Activated naive CD4-positive, alpha-beta T cell treated with anti-CD3 and anti-CD28 coated beads, Interleukin-2, amount 10 ng/mL, durations not matched to agents 7 days and 5 days (primary cell): ENCODE measurements at regions not wholly inside any gene's neighbourhood (a gene's known extent, or its start where the extent isn't known, plus 50 kb on each side); places are given as distances from the start of the nearest gene placed in this dataset.

Experiments
- CTCF ChIA-PET: fragments of 350-600 bp; sonication (Branson Sonifier 250); formaldehyde crosslinking; loops from one replicate; lab custom pipeline; 2021; ENCODE audit warnings: antibody characterized with exemption; lab: Charles Lee
- DNase-seq: peaks from one replicate; pipeline ENCODE4 v3.0.0-alpha.2; 2020
- H3K27ac Mint-ChIP-seq: one replicate; pipeline ENCODE4 v1.8.0; 2021; ENCODE audit warnings: mild to moderate bottlenecking, moderate library complexity, mixed read lengths
- H3K27me3 Mint-ChIP-seq: one replicate; pipeline ENCODE4 v1.8.0; 2021; ENCODE audit warnings: mild to moderate bottlenecking, mixed read lengths
- H3K36me3 Mint-ChIP-seq: one replicate; pipeline ENCODE4 v1.8.0; 2021; ENCODE audit warnings: mixed read lengths
- H3K4me1 Mint-ChIP-seq: one replicate; pipeline ENCODE4 v1.8.0; 2021; ENCODE audit warnings: mixed read lengths
- H3K4me3 Mint-ChIP-seq: one replicate; pipeline ENCODE4 v1.8.0; 2021; ENCODE audit warnings: mild to moderate bottlenecking, moderate library complexity, mixed read lengths
- H3K9me3 Mint-ChIP-seq: one replicate; pipeline ENCODE4 v1.8.0; 2021; ENCODE audit warnings: mixed read lengths

DNA sequence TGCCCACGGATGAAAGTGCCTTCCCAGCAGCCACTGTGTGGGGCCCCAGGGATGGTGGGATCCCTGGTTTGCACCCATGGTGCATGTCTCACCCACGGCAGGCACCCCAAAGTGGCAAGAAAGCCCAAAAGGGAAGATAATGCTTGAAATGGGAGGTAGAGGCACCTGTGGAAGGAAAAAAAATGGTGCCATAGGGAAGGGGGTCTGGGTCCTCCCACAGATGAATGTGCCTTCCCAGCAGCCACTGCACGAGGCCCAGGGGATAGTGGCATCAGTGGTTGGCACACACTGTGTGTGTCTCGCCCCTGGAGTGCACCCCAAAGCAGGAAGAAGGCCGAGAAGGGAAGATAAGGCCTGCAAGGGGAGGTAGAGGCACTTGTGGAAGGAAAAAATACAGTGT, 264.2 kb downstream of the ALG10 start:
- H3K9me3 Mint-ChIP-seq, result peaks cover 38% of the 10 kb centered on the region
- H3K4me3 Mint-ChIP-seq, result no peak overlapping the region
- no peaks in the 10 kb centered on the region for H3K27me3 Mint-ChIP-seq
- H3K4me1 Mint-ChIP-seq, result no peaks in the 10 kb centered on the region
- no peaks in the 10 kb centered on the region for H3K36me3 Mint-ChIP-seq
- CTCF ChIA-PET, result no interaction called here
- DNase-seq, result no peak
- H3K27ac Mint-ChIP-seq, result no peak overlapping the region

GRCh38 chr12:34286934-34287333, 264.6 kb downstream of the ALG10 start:
- DNase-seq, result no peak
- Mint-ChIP-seq H3K27me3 (no peaks in the 10 kb centered on the region), H3K27ac (no peak overlapping the region), H3K9me3 (peaks cover 39% of the 10 kb centered on the region), H3K4me1 (no peaks in the 10 kb centered on the region), H3K36me3 (no peaks in the 10 kb centered on the region), H3K4me3 (no peak overlapping the region)
- CTCF ChIA-PET, result no interaction called here

- Mint-ChIP-seq H3K4me1 (no peaks in the 10 kb centered on the region), H3K36me3 (peaks cover 1% of the 10 kb centered on the region), H3K4me3 (no peak overlapping the region), H3K9me3 (peaks cover 44% of the 10 kb centered on the region), H3K27me3 (no peaks in the 10 kb centered on the region), H3K27ac (no peak overlapping the region)
- no peak for DNase-seq
- CTCF ChIA-PET, result no interaction called here
These were observed 265.1 kb downstream of the ALG10 start for GRCh38 chr12:34287437-34287836.

DNA sequence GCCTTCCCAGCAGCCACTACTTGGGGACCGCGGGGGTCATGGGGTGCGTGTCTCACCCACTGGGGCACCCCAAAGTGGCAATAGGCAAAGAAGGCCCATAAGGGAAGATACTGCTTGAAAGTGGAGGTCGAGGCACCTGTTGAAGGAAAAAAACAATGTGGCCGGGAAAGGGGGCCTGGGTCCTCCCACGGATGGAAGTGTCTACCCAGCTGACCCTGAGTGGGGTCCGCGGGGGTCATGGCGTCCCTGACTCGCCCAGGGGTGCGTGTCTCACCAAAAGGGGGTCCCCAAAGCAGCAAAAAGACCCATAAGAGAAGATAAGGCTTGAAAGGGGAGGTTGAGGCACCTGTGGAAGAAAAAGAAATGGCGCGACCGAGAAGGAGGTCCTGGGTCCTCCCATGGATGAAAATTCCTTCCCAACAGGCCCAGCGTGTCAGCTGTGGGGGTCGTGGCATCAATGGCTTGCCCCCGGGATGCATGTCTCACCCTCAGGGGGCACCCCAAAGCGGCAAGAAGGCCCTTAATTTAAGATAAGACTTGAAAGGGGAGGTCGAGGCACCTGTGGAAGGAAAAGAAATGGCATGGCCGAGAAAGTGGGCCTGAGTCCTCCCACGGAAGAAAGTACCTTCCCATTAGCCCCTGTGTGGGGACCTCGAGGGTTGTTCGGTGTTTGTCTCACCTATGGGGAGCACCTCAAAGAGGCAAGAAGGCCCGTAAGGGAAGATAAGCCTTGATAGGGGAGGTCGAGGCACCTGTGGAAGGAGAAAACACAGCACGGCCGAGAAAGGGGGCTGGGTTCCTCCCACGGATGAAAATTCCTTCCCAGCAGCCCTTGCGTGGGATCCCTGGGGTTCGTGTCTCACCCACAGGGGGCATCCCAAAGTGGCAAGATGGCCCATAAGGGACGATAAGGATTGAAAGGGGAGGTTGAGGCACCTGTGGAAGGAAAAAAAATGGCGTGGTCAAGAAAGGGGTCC, 266.0 kb downstream of the ALG10 start:
- Mint-ChIP-seq H3K4me3 (no peak overlapping the region), H3K9me3 (peaks cover 53% of the 10 kb centered on the region), H3K27ac (no peak overlapping the region), H3K36me3 (peaks cover 1% of the 10 kb centered on the region), H3K4me1 (no peaks in the 10 kb centered on the region), H3K27me3 (no peaks in the 10 kb centered on the region)
- CTCF ChIA-PET, result no interaction called here
- no peak for DNase-seq

- no peaks in the 10 kb centered on the region for H3K27me3 Mint-ChIP-seq
- H3K4me1 Mint-ChIP-seq, result no peaks in the 10 kb centered on the region
- H3K9me3 Mint-ChIP-seq, result peaks cover 58% of the 10 kb centered on the region
- DNase-seq, result no peak
- H3K36me3 Mint-ChIP-seq, result peaks cover 1% of the 10 kb centered on the region
- H3K27ac Mint-ChIP-seq, result no peak overlapping the region
- no peak overlapping the region for H3K4me3 Mint-ChIP-seq
- CTCF ChIA-PET, result no interaction called here
These were observed 266.7 kb downstream of the ALG10 start for GRCh38 chr12:34288963-34289345.

- H3K9me3 Mint-ChIP-seq, result peaks cover 63% of the 10 kb centered on the region
- peaks cover 1% of the 10 kb centered on the region for H3K36me3 Mint-ChIP-seq
These were observed 267.4 kb downstream of the ALG10 start for GRCh38 chr12:34289431-34290380.

GRCh38 chr12:34290381-34290995, 268.2 kb downstream of the ALG10 start:
- CTCF ChIA-PET, result no interaction called here
- Mint-ChIP-seq H3K36me3 (peaks cover 1% of the 10 kb centered on the region), H3K9me3 (peaks cover 70% of the 10 kb centered on the region), H3K27me3 (no peaks in the 10 kb centered on the region), H3K4me1 (no peaks in the 10 kb centered on the region), H3K27ac (no peak overlapping the region), H3K4me3 (no peak overlapping the region)
- DNase-seq, result no peak

More at GRCh38 chr12:34289431-34290380, 267.4 kb downstream of the ALG10 start:
- CTCF ChIA-PET, result no interaction called here
- no peak for DNase-seq
- Mint-ChIP-seq H3K4me3 (no peak overlapping the region), H3K4me1 (no peaks in the 10 kb centered on the region), H3K27me3 (no peaks in the 10 kb centered on the region), H3K27ac (no peak overlapping the region)

- H3K4me3 Mint-ChIP-seq, result no peak overlapping the region
- DNase-seq, result no peak
- no peaks in the 10 kb centered on the region for H3K4me1 Mint-ChIP-seq
- no peaks in the 10 kb centered on the region for H3K27me3 Mint-ChIP-seq
- peaks cover 1% of the 10 kb centered on the region for H3K36me3 Mint-ChIP-seq
- no peak overlapping the region for H3K27ac Mint-ChIP-seq
- H3K9me3 Mint-ChIP-seq, result peaks cover 69% of the 10 kb centered on the region
- CTCF ChIA-PET, result no interaction called here
These were observed 268.7 kb downstream of the ALG10 start for GRCh38 chr12:34291001-34291400.

- Mint-ChIP-seq H3K27me3 (no peaks in the 10 kb centered on the region), H3K27ac (no peak overlapping the region), H3K4me1 (no peaks in the 10 kb centered on the region), H3K36me3 (peaks cover 1% of the 10 kb centered on the region), H3K4me3 (no peak overlapping the region), H3K9me3 (peaks cover 73% of the 10 kb centered on the region)
- DNase-seq, result no peak
- CTCF ChIA-PET, result no interaction called here
These were observed 269.2 kb downstream of the ALG10 start for GRCh38 chr12:34291426-34291901.

- Mint-ChIP-seq H3K9me3 (peaks cover 73% of the 10 kb centered on the region), H3K4me1 (no peaks in the 10 kb centered on the region), H3K4me3 (no peak overlapping the region), H3K27ac (no peak overlapping the region), H3K27me3 (no peaks in the 10 kb centered on the region), H3K36me3 (peaks cover 1% of the 10 kb centered on the region)
- DNase-seq, result no peak
- CTCF ChIA-PET, result no interaction called here
These were observed 270.7 kb downstream of the ALG10 start for GRCh38 chr12:34292736-34293625.

DNA sequence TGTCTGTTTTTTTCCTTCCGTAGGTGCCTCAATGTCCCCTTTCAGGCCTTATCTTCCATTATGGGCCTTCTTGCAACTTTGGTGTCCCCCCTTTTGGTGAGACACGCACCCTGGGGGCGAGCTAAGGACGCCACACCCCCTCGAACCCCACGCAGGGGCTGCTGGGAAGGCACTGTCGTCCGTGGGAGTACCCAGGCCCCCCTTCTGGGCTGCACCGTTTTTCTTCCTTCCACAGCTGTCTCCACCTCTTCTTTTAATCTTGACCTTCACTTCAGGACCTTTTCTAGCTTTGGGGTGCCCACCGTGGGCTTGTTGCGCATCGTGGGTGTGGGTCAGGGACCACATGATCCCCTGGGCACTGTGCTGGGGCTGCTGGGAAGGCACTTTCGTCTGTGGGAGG, 271.8 kb downstream of the ALG10 start:
- Mint-ChIP-seq H3K4me1 (no peaks in the 10 kb centered on the region), H3K4me3 (no peak overlapping the region), H3K27ac (no peak overlapping the region), H3K9me3 (peaks cover 74% of the 10 kb centered on the region), H3K36me3 (peaks cover 1% of the 10 kb centered on the region), H3K27me3 (no peaks in the 10 kb centered on the region)
- CTCF ChIA-PET, result no interaction called here
- no peak for DNase-seq

- no peak for DNase-seq
- H3K9me3 Mint-ChIP-seq, result peaks cover 81% of the 10 kb centered on the region
- H3K27ac Mint-ChIP-seq, result no peak overlapping the region
- no peaks in the 10 kb centered on the region for H3K27me3 Mint-ChIP-seq
- CTCF ChIA-PET, result no interaction called here
- H3K4me3 Mint-ChIP-seq, result no peak overlapping the region
- no peaks in the 10 kb centered on the region for H3K4me1 Mint-ChIP-seq
- H3K36me3 Mint-ChIP-seq, result peaks cover 3% of the 10 kb centered on the region
These were observed 272.5 kb downstream of the ALG10 start for GRCh38 chr12:34294671-34295365.
